ENCODE measurements at regions not wholly inside any gene's neighbourhood (a gene's known extent, or its start where the extent isn't known, plus 50 kb on each side); places are given as distances from the start of the nearest gene placed in this dataset.
A peak's percentile ranks its signal among the peaks of the same experiment; 100 is the strongest.

DNA sequence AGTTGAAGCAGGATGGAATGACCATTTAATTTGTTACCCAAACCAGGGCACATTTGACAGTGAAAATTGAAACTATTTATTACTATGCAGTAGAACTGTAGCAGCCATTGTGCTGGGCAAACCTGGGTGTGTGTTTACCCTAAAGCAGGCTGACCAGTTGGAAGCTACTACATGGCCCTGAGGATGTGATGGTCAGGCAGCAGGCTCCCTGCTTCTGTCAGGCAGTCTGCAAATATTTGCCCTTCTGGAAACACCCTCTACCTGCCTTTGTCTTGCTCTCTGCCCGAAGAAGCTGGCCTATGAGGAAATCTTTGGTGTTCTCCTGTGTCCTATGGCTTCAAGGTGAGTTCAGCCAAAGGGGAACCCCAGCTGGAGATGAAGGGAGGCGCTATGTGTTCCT, 600.1 kb upstream of the KIRREL3 start:
- intact Hi-C loops (cut with DNase I, micrococcal nuclease), result no loop called here
- ATAC-seq (peak; percentile 72), DNase-seq (no peak)

GRCh38 chr11:127598476-127598875, 597.9 kb upstream of the KIRREL3 start:
- DNase-seq, result no peak
- intact Hi-C loops (cut with DNase I, micrococcal nuclease), result no loop called here
- ATAC-seq, result no peak

GRCh38 chr11:127596433-127596832, 595.9 kb upstream of the KIRREL3 start:
- intact Hi-C loops (cut with DNase I, micrococcal nuclease), result no loop called here
- ATAC-seq, result no peak

GRCh38 chr11:127592371-127592770, 591.8 kb upstream of the KIRREL3 start:
- no peak for ATAC-seq
- intact Hi-C loops (cut with DNase I, micrococcal nuclease), result no loop called here
- DNase-seq, result no peak

More at GRCh38 chr11:127596433-127596832, 595.9 kb upstream of the KIRREL3 start:
- DNase-seq, result no peak

DNA sequence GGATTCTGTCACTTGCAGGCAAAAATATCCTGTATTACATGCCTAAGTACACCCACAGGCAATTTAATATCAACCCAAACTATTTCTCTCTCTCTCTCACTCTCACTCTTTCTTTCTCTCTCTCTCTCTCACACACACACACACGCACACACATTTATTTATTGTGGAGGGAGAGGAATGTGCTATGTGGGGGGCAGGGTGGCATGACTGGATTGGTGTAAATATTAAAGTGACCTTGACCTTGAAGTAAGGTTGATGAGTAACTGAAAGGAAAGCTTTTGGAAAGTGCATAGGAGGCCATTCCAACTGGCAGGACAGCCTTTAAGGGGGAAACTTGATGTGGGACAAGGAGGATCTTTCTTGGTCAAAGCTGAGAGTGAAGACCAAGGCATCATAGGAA, 589.7 kb upstream of the KIRREL3 start:
- no peak for DNase-seq
- no peak for ATAC-seq
- intact Hi-C loops (cut with DNase I, micrococcal nuclease), result no loop called here

DNA sequence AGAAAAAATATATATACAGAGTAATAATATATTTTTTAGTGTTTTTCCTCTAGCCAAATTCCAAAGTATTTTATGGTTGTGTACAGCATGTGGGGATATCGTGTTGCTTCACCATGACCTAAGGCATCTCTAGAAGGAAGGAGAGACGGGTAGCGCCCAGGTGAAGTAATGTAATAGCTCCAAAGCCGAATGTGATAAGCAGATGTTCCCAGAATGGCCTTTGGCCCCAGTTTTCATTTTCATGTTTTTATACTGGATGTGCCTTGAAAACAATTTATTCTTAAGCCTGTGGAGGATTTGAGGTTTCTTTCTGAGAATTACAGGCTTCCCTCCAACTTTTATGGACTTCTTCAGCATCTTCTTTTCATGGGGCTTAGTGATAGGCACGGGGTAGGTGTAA, 587.9 kb upstream of the KIRREL3 start:
- ATAC-seq, result no peak
- no peak for DNase-seq

DNA sequence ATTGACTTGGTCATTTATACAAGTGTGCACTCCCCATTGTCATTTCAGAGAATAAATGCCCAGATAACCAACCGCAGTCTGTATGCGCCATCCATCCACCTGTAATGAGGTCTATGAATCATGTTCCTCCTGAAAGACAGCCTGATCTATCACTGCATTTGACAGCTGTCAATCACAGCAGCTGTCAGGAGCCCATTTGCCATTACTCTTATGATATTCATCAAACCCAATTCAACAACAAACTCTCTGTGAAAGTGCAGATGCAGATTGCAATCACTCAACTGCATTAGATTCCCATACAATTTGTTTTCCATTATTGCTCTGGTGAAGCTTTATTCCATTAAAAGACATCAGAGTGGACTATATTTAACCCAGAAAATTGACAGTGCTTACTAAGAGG, 586.9 kb upstream of the KIRREL3 start:
- ATAC-seq (no peak), DNase-seq (no peak)
- intact Hi-C loops (cut with DNase I, micrococcal nuclease), result no loop called here

More for the DNA sequence above, 587.9 kb upstream of the KIRREL3 start:
- intact Hi-C loops (cut with DNase I, micrococcal nuclease), result no loop called here

GRCh38 chr11:127576210-127576609, 575.6 kb upstream of the KIRREL3 start:
- no peak for DNase-seq
- intact Hi-C loops (cut with DNase I, micrococcal nuclease), result no loop called here
- ATAC-seq, result no peak

- intact Hi-C loops (cut with DNase I, micrococcal nuclease), result no loop called here
- ATAC-seq, result no peak
- no peak for DNase-seq
These were observed 573.9 kb upstream of the KIRREL3 start for GRCh38 chr11:127574478-127574877.

DNA sequence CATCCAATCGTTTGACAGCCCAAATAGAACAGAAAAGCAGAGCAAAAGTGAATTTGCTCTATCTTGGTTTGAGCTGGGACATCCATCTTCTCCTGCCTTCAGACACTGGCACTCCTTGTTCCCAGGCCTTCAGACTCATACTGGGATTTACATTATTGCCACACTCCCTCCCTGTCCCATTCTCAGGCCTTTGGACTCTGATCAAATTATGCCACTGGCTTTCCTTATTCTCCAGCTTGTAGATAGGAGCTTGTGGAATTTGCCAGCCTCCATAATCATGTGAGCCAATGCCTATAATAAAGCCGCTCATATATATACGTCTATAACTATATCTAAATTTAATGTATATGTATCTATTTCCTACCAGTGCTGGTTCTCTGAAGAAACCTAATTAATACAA, 568.3 kb upstream of the KIRREL3 start:
- ATAC-seq (peak; percentile 47), DNase-seq (no peak)
- intact Hi-C loops (cut with DNase I, micrococcal nuclease), result no loop called here

GRCh38 chr11:127567237-127567932, 566.8 kb upstream of the KIRREL3 start:
- intact Hi-C loops (cut with DNase I, micrococcal nuclease), result no loop called here
- ATAC-seq (no peak), DNase-seq (no peak)

DNA sequence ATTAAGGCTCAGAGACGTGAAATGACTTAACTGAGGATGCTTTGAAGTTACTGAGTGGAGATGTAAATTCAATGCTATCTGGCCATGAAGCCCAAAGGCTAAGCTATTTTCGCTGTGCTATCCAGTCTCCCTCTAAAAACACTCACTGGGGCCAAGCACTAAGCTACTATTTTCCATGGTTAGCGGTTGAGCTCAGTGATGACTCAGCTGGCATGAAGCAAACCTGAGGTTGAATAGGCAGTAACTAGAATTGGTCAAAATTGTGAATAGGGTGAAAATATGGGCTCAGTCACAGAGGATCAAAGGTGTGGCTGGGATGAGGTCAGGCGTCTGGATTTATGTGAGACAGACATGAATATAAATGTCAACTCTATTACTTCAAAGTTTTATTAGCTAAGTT, 564.2 kb upstream of the KIRREL3 start:
- ATAC-seq (no peak), DNase-seq (no peak)
- intact Hi-C loops (cut with DNase I, micrococcal nuclease), result no loop called here

GRCh38 chr11:127559978-127560377, 559.4 kb upstream of the KIRREL3 start:
- DNase-seq (no peak), ATAC-seq (no peak)
- intact Hi-C loops (cut with DNase I, micrococcal nuclease), result no loop called here

DNA sequence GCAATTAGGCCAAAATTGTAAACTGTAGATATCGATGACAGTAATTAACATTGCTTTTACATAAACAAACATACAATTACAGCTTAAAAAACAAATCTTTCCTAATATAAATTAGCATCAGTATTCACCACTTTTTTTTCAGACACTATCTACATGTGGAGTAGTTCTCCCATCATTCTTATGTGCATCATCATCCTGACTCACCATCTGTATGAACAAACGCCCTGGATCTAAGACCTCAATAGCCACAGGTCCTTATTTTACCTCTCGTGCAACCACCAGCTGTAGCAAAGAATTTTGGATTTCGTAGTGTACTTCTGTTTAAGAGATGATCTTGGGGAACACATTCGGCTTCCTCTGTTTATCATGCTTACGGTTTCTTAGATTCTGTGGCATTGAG, 551.9 kb upstream of the KIRREL3 start:
- ATAC-seq, result no peak
- DNase-seq, result no peak
- intact Hi-C loops (cut with DNase I, micrococcal nuclease), result no loop called here

DNA sequence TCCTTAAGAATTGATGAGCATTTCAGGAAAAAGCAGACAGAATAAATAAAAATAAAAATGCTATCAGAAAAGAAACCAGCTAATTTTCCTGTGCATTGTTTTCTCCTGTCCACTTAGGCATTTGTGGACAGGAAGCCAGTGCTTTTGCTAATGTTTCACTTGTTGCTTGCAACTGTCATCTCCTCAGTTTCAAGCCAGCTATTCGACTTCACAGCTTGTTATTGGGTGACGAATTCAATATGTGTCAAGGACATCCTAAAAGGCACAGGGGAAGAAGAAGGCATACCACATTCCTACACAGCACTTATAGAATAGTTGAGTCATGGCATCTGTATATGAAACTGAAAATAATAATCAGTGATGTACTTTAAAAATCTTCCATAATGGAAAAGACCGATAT, 530.6 kb upstream of the KIRREL3 start:
- DNase-seq (no peak), ATAC-seq (no peak)
- intact Hi-C loops (cut with DNase I, micrococcal nuclease), result no loop called here

DNA sequence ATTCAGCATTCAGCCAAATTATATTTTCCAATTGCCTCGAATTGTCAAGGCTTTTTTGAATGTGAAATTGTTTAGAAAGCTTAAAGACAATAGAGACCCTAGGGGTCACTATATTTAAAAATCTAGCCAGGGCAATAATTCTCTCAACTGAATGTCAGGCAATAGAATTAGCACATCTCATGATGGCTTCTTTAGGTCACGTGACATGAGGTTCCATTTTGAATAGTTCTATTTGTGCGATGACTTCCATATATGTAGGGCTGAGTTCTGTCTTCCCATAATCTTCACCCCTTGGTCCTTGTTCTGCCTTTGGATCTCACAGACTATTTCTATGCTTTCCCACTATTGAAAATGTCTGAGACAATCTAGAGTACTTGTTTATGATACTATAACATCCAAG, 527.7 kb upstream of the KIRREL3 start:
- DNase-seq (no peak), ATAC-seq (no peak)
- intact Hi-C loops (cut with DNase I, micrococcal nuclease), result no loop called here

GRCh38 chr11:127524618-127525017, 524.0 kb upstream of the KIRREL3 start:
- ATAC-seq (no peak), DNase-seq (no peak)
- intact Hi-C loops (cut with DNase I, micrococcal nuclease), result loop anchor here in 1 of 2 donors (5.0 kb wide), 1 partner anchor 218 kb away; no protein-coding TSS in a partner anchor

DNA sequence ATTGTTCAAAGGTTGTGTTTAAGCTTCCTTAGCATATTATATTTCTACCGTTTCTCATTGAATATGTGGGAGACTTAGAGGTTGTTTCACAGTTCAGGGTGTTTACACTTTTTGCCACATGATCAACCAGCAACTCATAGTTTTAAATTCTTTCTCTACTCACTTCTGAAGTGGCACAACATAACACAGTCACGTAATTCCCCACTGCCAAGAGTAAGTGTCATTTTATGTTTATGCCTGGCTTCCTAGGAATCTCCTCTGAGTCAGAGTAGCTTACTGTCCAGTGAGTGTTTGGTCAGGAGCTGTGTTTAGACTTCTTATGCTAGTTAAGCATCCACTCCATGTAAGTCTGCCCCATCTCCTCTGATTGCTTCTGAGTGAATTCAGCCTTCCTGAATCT, 520.8 kb upstream of the KIRREL3 start:
- ATAC-seq (no peak), DNase-seq (no peak)
- intact Hi-C loops (cut with DNase I, micrococcal nuclease), result loop anchor here in 1 of 2 donors (5.0 kb wide), 1 partner anchor 221 kb away; no protein-coding TSS in a partner anchor

DNA sequence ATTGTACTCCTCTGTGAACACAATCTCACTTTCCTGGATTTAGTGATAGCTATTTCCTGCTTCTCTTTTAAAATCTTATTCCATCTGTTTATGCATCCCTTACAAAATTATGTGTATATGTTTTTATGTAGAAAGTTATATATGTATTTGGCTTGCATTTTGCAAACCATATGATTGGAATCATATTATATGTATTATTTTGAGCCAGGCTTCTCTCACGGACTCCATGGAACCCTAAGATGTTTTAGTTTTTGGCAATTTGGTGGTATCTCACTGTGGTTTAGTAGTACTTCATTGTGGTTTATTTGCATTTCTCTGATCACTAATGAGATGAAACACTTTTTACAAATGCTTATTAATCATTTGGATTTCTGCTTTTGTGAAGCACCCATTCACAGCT, 507.3 kb upstream of the KIRREL3 start:
- intact Hi-C loops (cut with DNase I, micrococcal nuclease), result no loop called here
- DNase-seq (no peak), ATAC-seq (no peak)

DNA sequence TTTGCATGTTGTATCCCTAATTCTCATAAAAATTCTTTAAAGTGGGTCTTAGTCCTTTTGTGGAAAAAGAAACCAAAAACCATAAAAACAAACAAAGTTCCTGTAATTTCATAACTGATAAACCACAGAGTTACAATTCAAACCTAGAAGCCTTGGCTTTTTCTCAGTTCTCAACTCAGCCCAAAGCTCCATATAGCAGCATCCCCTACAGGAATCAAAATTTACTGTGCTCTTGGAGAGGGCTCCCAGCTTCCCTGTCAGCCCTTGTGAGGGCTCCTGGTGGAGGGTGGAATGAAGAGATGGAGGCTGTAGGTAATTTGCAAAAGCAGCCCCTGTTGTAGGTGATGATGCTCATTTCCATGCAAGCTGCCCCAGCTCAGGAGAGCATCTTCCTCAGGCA, 506.1 kb upstream of the KIRREL3 start:
- intact Hi-C loops (cut with DNase I, micrococcal nuclease), result no loop called here
- DNase-seq (no peak), ATAC-seq (no peak)

- ATAC-seq, result peak; percentile 42
- DNase-seq, result no peak
- intact Hi-C loops (cut with DNase I, micrococcal nuclease), result no loop called here
These were observed 505.6 kb upstream of the KIRREL3 start for GRCh38 chr11:127506126-127506525.
